ENCODE measurements at regions not wholly inside any gene's neighbourhood (a gene's known extent, or its start where the extent isn't known, plus 50 kb on each side); places are given as distances from the start of the nearest gene placed in this dataset.

DNA sequence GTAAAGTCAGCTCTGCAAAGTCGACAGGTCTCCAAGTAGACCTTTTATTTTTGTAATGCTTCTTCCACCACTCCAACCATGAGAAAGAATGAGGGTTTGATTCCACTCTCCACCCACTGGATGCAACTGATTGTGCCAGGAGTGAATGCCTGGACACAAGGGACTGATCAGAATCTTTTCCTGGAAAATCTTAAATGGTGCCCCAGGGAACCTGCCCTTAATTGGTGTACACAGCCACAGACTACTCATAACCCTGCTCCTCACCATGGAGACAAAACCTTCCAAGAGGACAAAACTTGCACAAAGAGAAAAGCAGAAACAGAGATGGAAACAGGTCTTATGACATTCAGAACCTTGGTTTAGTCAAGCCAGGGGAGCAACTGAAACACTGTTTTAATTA is 208.6 kb upstream of the BRINP1 start:
- TF ChIP-seq EZH2phosphoT487 (IDR thresholded peaks at IDR 0.05; ENCODE audit: borderline replicate concordance, low read depth, low read length): no peak
- TF ChIP-seq CTCF (conservative IDR thresholded peaks at IDR 0.05; ENCODE audit: low read length): no peak
- intact Hi-C loops (cut with micrococcal nuclease; ENCODE audit: unreplicated experiment): no loop called here
- Histone ChIP-seq H3K36me3 (ENCODE audit: insufficient read depth, low read length) (no peaks in the 10 kb centered on the region), H3K9me3 (ENCODE audit: low read length) (no peaks in the 10 kb centered on the region), H2AFZ (ENCODE audit: low read length) (no peak overlapping the region), H4K20me1 (ENCODE audit: insufficient read depth, low read length) (no peaks in the 10 kb centered on the region), H3K9me2 (ENCODE audit: insufficient read depth, low read length) (no peaks in the 10 kb centered on the region), H3K79me2 (ENCODE audit: insufficient read depth, low read depth, low read length) (no peaks in the 10 kb centered on the region), H3K27ac (ENCODE audit: low read depth, low read length, poor library complexity, severe bottlenecking) (no peak overlapping the region), H3K4me1 (ENCODE audit: insufficient read depth, low read length, poor library complexity, severe bottlenecking) (no peaks in the 10 kb centered on the region), H3K4me2 (ENCODE audit: low read length) (no peak overlapping the region), H3K4me3 (ENCODE audit: low read depth, low read length, poor library complexity, severe bottlenecking) (no peak overlapping the region)
- ChIA-PET CTCF (ENCODE audit: unreplicated experiment) (no interaction called here), POLR2A (no interaction called here)
- DNase-seq (ENCODE audit: low spot score): no peak
- BruUV-seq (replicated peaks): no TSS peak

- intact Hi-C loops (cut with micrococcal nuclease; ENCODE audit: unreplicated experiment): no loop called here
- no peak for DNase-seq (ENCODE audit: low spot score)
- H3K4me2 ChIP-seq (ENCODE audit: low read length): no peak overlapping the region
- no peaks in the 10 kb centered on the region for H3K36me3 ChIP-seq (ENCODE audit: insufficient read depth, low read length)
- no peak for TF ChIP-seq EZH2phosphoT487 (IDR thresholded peaks at IDR 0.05; ENCODE audit: borderline replicate concordance, low read depth, low read length)
- no peaks in the 10 kb centered on the region for H4K20me1 ChIP-seq (ENCODE audit: insufficient read depth, low read length)
- no TSS peak for BruUV-seq (replicated peaks)
- H3K9me2 ChIP-seq (ENCODE audit: insufficient read depth, low read length): no peaks in the 10 kb centered on the region
- no peaks in the 10 kb centered on the region for H3K9me3 ChIP-seq (ENCODE audit: low read length)
- no peak overlapping the region for H3K27ac ChIP-seq (ENCODE audit: low read depth, low read length, poor library complexity, severe bottlenecking)
- ChIA-PET POLR2A (no interaction called here), CTCF (ENCODE audit: unreplicated experiment) (no interaction called here)
- no peak overlapping the region for H2AFZ ChIP-seq (ENCODE audit: low read length)
- H3K4me1 ChIP-seq (ENCODE audit: insufficient read depth, low read length, poor library complexity, severe bottlenecking): no peaks in the 10 kb centered on the region
- no peak overlapping the region for H3K4me3 ChIP-seq (ENCODE audit: low read depth, low read length, poor library complexity, severe bottlenecking)
- no peaks in the 10 kb centered on the region for H3K79me2 ChIP-seq (ENCODE audit: insufficient read depth, low read depth, low read length)
These were observed 190.8 kb upstream of the BRINP1 start for GRCh38 chr9:119559986-119560385.

DNA sequence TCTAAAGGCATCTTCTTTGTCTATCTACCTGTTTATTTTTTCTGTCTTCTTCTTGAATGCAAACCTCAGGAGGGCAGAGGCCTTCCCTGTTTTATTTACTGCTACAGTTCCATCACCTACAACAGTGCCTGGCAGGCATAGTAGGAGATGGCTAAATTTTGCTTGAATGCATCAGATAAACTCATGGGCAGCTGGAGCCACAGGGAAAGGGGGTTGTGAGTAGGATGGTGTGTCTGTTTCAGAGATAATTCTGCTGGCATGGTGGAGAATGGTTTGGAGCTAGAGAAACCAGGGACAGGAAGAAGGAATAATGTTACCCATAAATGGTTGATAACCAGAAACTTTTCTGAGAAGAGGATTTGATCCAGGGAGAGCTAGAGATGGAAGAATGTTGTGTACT is 189.8 kb upstream of the BRINP1 start:
- Histone ChIP-seq H4K20me1 (ENCODE audit: insufficient read depth, low read length) (no peaks in the 10 kb centered on the region), H3K79me2 (ENCODE audit: insufficient read depth, low read depth, low read length) (no peaks in the 10 kb centered on the region), H3K4me1 (ENCODE audit: insufficient read depth, low read length, poor library complexity, severe bottlenecking) (no peaks in the 10 kb centered on the region), H2AFZ (ENCODE audit: low read length) (no peak overlapping the region), H3K27ac (ENCODE audit: low read depth, low read length, poor library complexity, severe bottlenecking) (no peak overlapping the region), H3K4me2 (ENCODE audit: low read length) (no peak overlapping the region), H3K9me3 (ENCODE audit: low read length) (no peaks in the 10 kb centered on the region), H3K4me3 (ENCODE audit: low read depth, low read length, poor library complexity, severe bottlenecking) (no peak overlapping the region), H3K9me2 (ENCODE audit: insufficient read depth, low read length) (no peaks in the 10 kb centered on the region), H3K36me3 (ENCODE audit: insufficient read depth, low read length) (no peaks in the 10 kb centered on the region)
- CTCF ChIA-PET (ENCODE audit: unreplicated experiment): no interaction called here
- DNase-seq (ENCODE audit: low spot score): no peak
- intact Hi-C loops (cut with micrococcal nuclease; ENCODE audit: unreplicated experiment): no loop called here
- BruUV-seq (replicated peaks): no TSS peak
- POLR2A ChIA-PET: interaction anchor here (1.4 kb wide), 1 partner anchor 11 kb away, joined by 3 read pairs; no protein-coding TSS in a partner anchor
- TF ChIP-seq CTCF (conservative IDR thresholded peaks at IDR 0.05; ENCODE audit: low read length): no peak
- TF ChIP-seq EZH2phosphoT487 (IDR thresholded peaks at IDR 0.05; ENCODE audit: borderline replicate concordance, low read depth, low read length): no peak

Data from OCI-LY7 (cell line).